ENCODE measurements at regions not wholly inside any gene's neighbourhood (a gene's known extent, or its start where the extent isn't known, plus 50 kb on each side); places are given as distances from the start of the nearest gene placed in this dataset.

- Histone ChIP-seq H3K27ac (no peak overlapping the region), H3K9me3 (ENCODE audit: low read depth) (no peaks in the 10 kb centered on the region), H2AFZ (no peak overlapping the region), H3K4me3 (no peak overlapping the region), H3K4me2 (no peak overlapping the region), H3K79me2 (no peaks in the 10 kb centered on the region), H3K27me3 (no peaks in the 10 kb centered on the region), H3K9me2 (replicated peaks; ENCODE audit: insufficient read depth) (no peaks in the 10 kb centered on the region), H3K4me1 (ENCODE audit: insufficient read depth) (no peaks in the 10 kb centered on the region), H3K36me3 (replicated peaks; ENCODE audit: insufficient read depth, low read depth) (no peaks in the 10 kb centered on the region), H4K20me1 (ENCODE audit: insufficient read depth, poor library complexity, severe bottlenecking) (no peaks in the 10 kb centered on the region)
- DNase-seq (ENCODE audit: low spot score): no peak
- 87% methylated on average over 5 of the region's 5 CpGs for WGBS (ENCODE audit: low lambda C conversion rate, missing lambda C conversion rate)
- TF ChIP-seq CTCF (IDR thresholded peaks at IDR 0.05; ENCODE audit: poor library complexity) (no peak), EZH2phosphoT487 (IDR thresholded peaks at IDR 0.05; ENCODE audit: low read depth, severe bottlenecking, unreplicated experiment) (no peak), EZH2 (IDR thresholded peaks at IDR 0.05; ENCODE audit: borderline replicate concordance) (no peak)
These were observed 158.2 kb upstream of the LAMA2 start for GRCh38 chr6:128724738-128725137.

- WGBS (ENCODE audit: low lambda C conversion rate, missing lambda C conversion rate): 53% methylated on average over 2 of the region's 2 CpGs
- H3K4me1 ChIP-seq (ENCODE audit: insufficient read depth): no peaks in the 10 kb centered on the region
- H3K9me2 ChIP-seq (replicated peaks; ENCODE audit: insufficient read depth): no peaks in the 10 kb centered on the region
- no peaks in the 10 kb centered on the region for H3K79me2 ChIP-seq
- no peak for DNase-seq (ENCODE audit: low spot score)
- H2AFZ ChIP-seq: no peak overlapping the region
- no peaks in the 10 kb centered on the region for H3K36me3 ChIP-seq (replicated peaks; ENCODE audit: insufficient read depth, low read depth)
- no peaks in the 10 kb centered on the region for H3K9me3 ChIP-seq (ENCODE audit: low read depth)
- no peak overlapping the region for H3K4me3 ChIP-seq
- H3K27me3 ChIP-seq: no peaks in the 10 kb centered on the region
- H3K27ac ChIP-seq: no peak overlapping the region
- TF ChIP-seq EZH2 (IDR thresholded peaks at IDR 0.05; ENCODE audit: borderline replicate concordance) (no peak), EZH2phosphoT487 (IDR thresholded peaks at IDR 0.05; ENCODE audit: low read depth, severe bottlenecking, unreplicated experiment) (no peak), CTCF (IDR thresholded peaks at IDR 0.05; ENCODE audit: poor library complexity) (no peak)
- no peaks in the 10 kb centered on the region for H4K20me1 ChIP-seq (ENCODE audit: insufficient read depth, poor library complexity, severe bottlenecking)
- H3K4me2 ChIP-seq: no peak overlapping the region
These were observed 159.3 kb upstream of the LAMA2 start for GRCh38 chr6:128723667-128724066.

- Histone ChIP-seq H2AFZ (no peak overlapping the region), H3K79me2 (no peaks in the 10 kb centered on the region), H3K27me3 (no peaks in the 10 kb centered on the region), H4K20me1 (ENCODE audit: insufficient read depth, poor library complexity, severe bottlenecking) (no peaks in the 10 kb centered on the region), H3K9me2 (replicated peaks; ENCODE audit: insufficient read depth) (no peaks in the 10 kb centered on the region), H3K4me1 (ENCODE audit: insufficient read depth) (no peaks in the 10 kb centered on the region), H3K9me3 (ENCODE audit: low read depth) (no peaks in the 10 kb centered on the region), H3K4me2 (no peak overlapping the region), H3K36me3 (replicated peaks; ENCODE audit: insufficient read depth, low read depth) (no peaks in the 10 kb centered on the region), H3K4me3 (no peak overlapping the region), H3K27ac (no peak overlapping the region)
- DNase-seq (ENCODE audit: low spot score): no peak
- WGBS (ENCODE audit: low lambda C conversion rate, missing lambda C conversion rate): 77% methylated on average over 2 of the region's 2 CpGs
- TF ChIP-seq CTCF (IDR thresholded peaks at IDR 0.05; ENCODE audit: poor library complexity): no peak
- TF ChIP-seq EZH2phosphoT487 (IDR thresholded peaks at IDR 0.05; ENCODE audit: low read depth, severe bottlenecking, unreplicated experiment): no peak
- TF ChIP-seq EZH2 (IDR thresholded peaks at IDR 0.05; ENCODE audit: borderline replicate concordance): no peak
These were observed 162.0 kb upstream of the LAMA2 start for GRCh38 chr6:128720891-128721290.

- 90% methylated on average over 3 of the region's 3 CpGs for WGBS (ENCODE audit: low lambda C conversion rate, missing lambda C conversion rate)
- TF ChIP-seq CTCF (IDR thresholded peaks at IDR 0.05; ENCODE audit: poor library complexity) (no peak), EZH2 (IDR thresholded peaks at IDR 0.05; ENCODE audit: borderline replicate concordance) (no peak)
- H3K79me2 ChIP-seq: no peaks in the 10 kb centered on the region
These were observed 163.2 kb upstream of the LAMA2 start for GRCh38 chr6:128719786-128720185.

More at GRCh38 chr6:128719786-128720185, 163.2 kb upstream of the LAMA2 start:
- Histone ChIP-seq H3K36me3 (replicated peaks; ENCODE audit: insufficient read depth, low read depth) (no peaks in the 10 kb centered on the region), H4K20me1 (ENCODE audit: insufficient read depth, poor library complexity, severe bottlenecking) (no peaks in the 10 kb centered on the region), H3K9me3 (ENCODE audit: low read depth) (no peaks in the 10 kb centered on the region), H3K27ac (no peak overlapping the region), H3K4me1 (ENCODE audit: insufficient read depth) (no peaks in the 10 kb centered on the region), H2AFZ (no peak overlapping the region), H3K9me2 (replicated peaks; ENCODE audit: insufficient read depth) (no peaks in the 10 kb centered on the region), H3K4me2 (no peak overlapping the region), H3K4me3 (no peak overlapping the region), H3K27me3 (no peaks in the 10 kb centered on the region)
- no peak for DNase-seq (ENCODE audit: low spot score)
